ENCODE measurements at regions not wholly inside any gene's neighbourhood (a gene's known extent, or its start where the extent isn't known, plus 50 kb on each side); places are given as distances from the start of the nearest gene placed in this dataset.

GRCh38 chr1:60359431-60359830 is 285.9 kb upstream of the C1orf87 start:
- H3K14ac ChIP-seq (ENCODE audit: insufficient read length): no peak overlapping the region
- no peaks in the 10 kb centered on the region for H3K23me2 ChIP-seq (ENCODE audit: low read depth, low read length)
- no peak overlapping the region for H2BK12ac ChIP-seq (ENCODE audit: low read depth, low read length)
- DNase-seq (ENCODE audit: low read depth in 1 of 2, low spot score in 2 of 2) (no peak), FAIRE-seq (no peak)
- no peaks in the 10 kb centered on the region for H3K36me3 ChIP-seq (ENCODE audit: control insufficient read depth in 2 of 4, insufficient read depth in 4 of 4, low read length in 3 of 4)
- no peak overlapping the region for H2AK5ac ChIP-seq (ENCODE audit: low read depth, low read length)
- H3K23ac ChIP-seq (ENCODE audit: insufficient read length): no peak overlapping the region
- no peak overlapping the region for H2BK20ac ChIP-seq (ENCODE audit: low read length)
- H4K20me1 ChIP-seq (replicated peaks in 1 of 2; ENCODE audit: control insufficient read depth in 1 of 2, insufficient read depth in 2 of 2, low read length in 2 of 2): no peaks in the 10 kb centered on the region
- no peak overlapping the region for H2BK120ac ChIP-seq (replicated peaks; ENCODE audit: low read depth, low read length)
- CTCF ChIA-PET (ENCODE audit: partially characterized antibody): no interaction called here
- H3K18ac ChIP-seq (ENCODE audit: extremely low read depth, low read length): no peak overlapping the region
- no peak overlapping the region for H3K4me2 ChIP-seq (ENCODE audit: insufficient read depth in 1 of 2, low read depth in 2 of 2, low read length in 2 of 2)
- no peak overlapping the region for H3K4me3 ChIP-seq (ENCODE audit: extremely low read depth in 1 of 4, insufficient read depth in 2 of 4, low read depth in 3 of 4, low read length in 4 of 4)
- no peak overlapping the region for H2AFZ ChIP-seq (ENCODE audit: low read length)
- no peak overlapping the region for H4K91ac ChIP-seq (replicated peaks; ENCODE audit: insufficient read length, low read length)
- no peak overlapping the region for H3K4ac ChIP-seq (replicated peaks; ENCODE audit: insufficient read length, low read depth, low read length)
- no peaks in the 10 kb centered on the region for H3K79me2 ChIP-seq (ENCODE audit: control insufficient read depth in 1 of 2, insufficient read depth in 2 of 2, low read length in 2 of 2)
- no peak overlapping the region for H3K9ac ChIP-seq (replicated peaks in 1 of 4; ENCODE audit: extremely low read depth in 1 of 4, low read depth in 3 of 4, low read length in 3 of 4)
- POLR2A ChIA-PET (ENCODE audit: partially characterized antibody): no interaction called here
- no peaks in the 10 kb centered on the region for H3K27me3 ChIP-seq (replicated peaks in 1 of 4; ENCODE audit: control insufficient read depth in 3 of 4, extremely low read depth in 1 of 4, insufficient read depth in 3 of 4, low read length in 3 of 4)
- no peaks in the 10 kb centered on the region for H3K9me3 ChIP-seq (ENCODE audit: insufficient read depth in 2 of 2, low read depth in 1 of 2, low read length in 1 of 2)
- TF ChIP-seq KDM4A (IDR thresholded peaks at IDR 0.05; ENCODE audit: low read depth, low read length, severe bottlenecking) (no peak), RXRA (IDR thresholded peaks at IDR 0.05; ENCODE audit: insufficient read depth, low read depth, low read length) (no peak), SIRT6 (IDR thresholded peaks at IDR 0.05; ENCODE audit: low read length) (no peak), ASH2L (IDR thresholded peaks at IDR 0.05; ENCODE audit: low read length) (no peak), ZNF274 (IDR thresholded peaks at IDR 0.05; ENCODE audit: borderline replicate concordance, extremely low read depth, low read length) (no peak), GTF2F1 (IDR thresholded peaks at IDR 0.05; ENCODE audit: borderline replicate concordance, low read depth, low read length) (no peak), EZH2 (IDR thresholded peaks at IDR 0.05; ENCODE audit: low read depth, low read length, severe bottlenecking) (no peak), KDM1A (IDR thresholded peaks at IDR 0.05; ENCODE audit: borderline replicate concordance, low read length) (no peak), TAF7 (optimal IDR thresholded peaks at IDR 0.05; ENCODE audit: borderline replicate concordance, low read depth, low read length) (no peak), TEAD4 (IDR thresholded peaks at IDR 0.05; ENCODE audit: low read depth, low read length) (no peak), HDAC6 (IDR thresholded peaks at IDR 0.05; ENCODE audit: low read depth, low read length) (no peak), RFX5 (IDR thresholded peaks at IDR 0.05; ENCODE audit: borderline replicate concordance, low read depth, low read length) (no peak), SP1 (IDR thresholded peaks at IDR 0.05; ENCODE audit: low read depth, low read length) (no peak), YY1 (IDR thresholded peaks at IDR 0.05; ENCODE audit: low read depth, low read length) (no peak), PHF8 (conservative IDR thresholded peaks at IDR 0.05; ENCODE audit: low read depth, low read length) (no peak), NANOG (IDR thresholded peaks at IDR 0.05; ENCODE audit: insufficient read depth, low read depth, low read length, poor library complexity, severe bottlenecking) (no peak)
- no peaks in the 10 kb centered on the region for H3K79me1 ChIP-seq (ENCODE audit: low read depth, low read length)
- H4K5ac ChIP-seq (ENCODE audit: insufficient read length, low read depth, low read length): no peak overlapping the region
- H2BK5ac ChIP-seq (ENCODE audit: low read depth, low read length): no peak overlapping the region
- H4K8ac ChIP-seq (ENCODE audit: extremely low read depth, insufficient read depth, low read length): no peak overlapping the region
- 90% methylated on average over 3 of the region's 3 CpGs; no CpG with 5 or more reads in 1 of the 2 experiments for WGBS, 2 experiments (ENCODE audit: extremely low coverage in 1 of 2, insufficient coverage in 1 of 2, insufficient read length in 1 of 2, insufficient replicate concordance in 2 of 2, low coverage in 1 of 2, low lambda C conversion rate in 2 of 2, missing lambda C conversion rate in 1 of 2)
- H3K27ac ChIP-seq (ENCODE audit: low read depth, low read length): no peak overlapping the region
- H2BK15ac ChIP-seq (ENCODE audit: low read length): no peak overlapping the region
- H3K56ac ChIP-seq (replicated peaks; ENCODE audit: insufficient read length, low read depth, low read length): no peak overlapping the region
- H3K4me1 ChIP-seq (replicated peaks in 1 of 4; ENCODE audit: control insufficient read depth in 3 of 4, insufficient read depth in 4 of 4, low read length in 3 of 4): no peaks in the 10 kb centered on the region
